Astrocyte (in vitro differentiated cells and primary cell): ENCODE measurements at regions not wholly inside any gene's neighbourhood (a gene's known extent, or its start where the extent isn't known, plus 50 kb on each side); places are given as distances from the start of the nearest gene placed in this dataset.

Source experiments
- DNase-seq: peaks from one replicate; pipeline ENCODE4 v3.0.0-alpha.2; 2010; ENCODE audit warnings: low read depth
- FAIRE-seq: peaks from 2 replicates; lab custom pipeline; 2011; peaks lifted over from hg19 to GRCh38; lab: Jason Lieb, UNC
- H2AFZ ChIP-seq: 2 replicates; pipeline ENCODE4 v1.6.0; 2012; ENCODE audit warnings: low read depth, low read length, inconsistent platforms
- H3K27ac ChIP-seq: 2 replicates; pipeline ENCODE4 v1.5.1; 2011; ENCODE audit warnings: low read depth, low read length, inconsistent platforms
- H3K27me3 ChIP-seq: 2 replicates; pipeline ENCODE4 v1.6.0; 2011; ENCODE audit warnings: low read length, inconsistent platforms; ENCODE audit not compliant: insufficient read depth
- H3K36me3 ChIP-seq: 2 replicates; pipeline ENCODE4 v1.5.1; 2011; ENCODE audit warnings: low read length, inconsistent platforms; ENCODE audit not compliant: insufficient read depth
- H3K4me1 ChIP-seq: 2 replicates; pipeline ENCODE4 v1.5.1; 2011; ENCODE audit warnings: low read length, inconsistent platforms; ENCODE audit not compliant: insufficient read depth
- H3K4me2 ChIP-seq: 2 replicates; pipeline ENCODE4 v1.6.0; 2012; ENCODE audit warnings: low read length, inconsistent platforms
- H3K4me3 ChIP-seq: 2 replicates; pipeline ENCODE4 v1.5.1; 2011; ENCODE audit warnings: low read depth, mild to moderate bottlenecking, low read length, inconsistent platforms; ENCODE audit not compliant: insufficient read depth
- H3K79me2 ChIP-seq: 2 replicates; pipeline ENCODE4 v1.6.0; 2012; ENCODE audit warnings: mild to moderate bottlenecking, low read length, inconsistent platforms; ENCODE audit not compliant: insufficient read depth
- H3K9ac ChIP-seq: 2 replicates; pipeline ENCODE4 v1.6.0; 2012; ENCODE audit warnings: mild to moderate bottlenecking, low read length, inconsistent platforms
- H3K9me3 ChIP-seq: 2 replicates; pipeline ENCODE4 v1.5.1; 2012; ENCODE audit warnings: low read depth, mild to moderate bottlenecking, low read length, inconsistent platforms; ENCODE audit not compliant: insufficient read depth
- H4K20me1 ChIP-seq: 2 replicates; pipeline ENCODE4 v1.6.0; 2012; ENCODE audit warnings: low read length, inconsistent platforms; ENCODE audit not compliant: insufficient read depth
- H3K27ac Mint-ChIP-seq: one replicate; pipeline ENCODE4 v1.8.0; 2021; ENCODE audit warnings: mild to moderate bottlenecking, mixed read lengths; ENCODE audit not compliant: unreplicated experiment
- H3K27me3 Mint-ChIP-seq: one replicate; pipeline ENCODE4 v1.8.0; 2021; ENCODE audit warnings: low read depth, mixed read lengths; ENCODE audit not compliant: unreplicated experiment
- H3K36me3 Mint-ChIP-seq: one replicate; pipeline ENCODE4 v1.8.0; 2021; ENCODE audit warnings: low read depth, mixed read lengths; ENCODE audit not compliant: unreplicated experiment
- H3K4me1 Mint-ChIP-seq: one replicate; pipeline ENCODE4 v1.8.0; 2021; ENCODE audit warnings: low read depth, mixed read lengths; ENCODE audit not compliant: unreplicated experiment
- H3K4me3 Mint-ChIP-seq: one replicate; pipeline ENCODE4 v1.8.0; 2021; ENCODE audit warnings: mild to moderate bottlenecking, moderate library complexity, mixed read lengths; ENCODE audit not compliant: unreplicated experiment
- H3K9me3 Mint-ChIP-seq: one replicate; pipeline ENCODE4 v1.8.0; 2021; ENCODE audit warnings: mild to moderate bottlenecking, mixed read lengths; ENCODE audit not compliant: unreplicated experiment
- EZH2 ChIP-seq: IDR thresholded peaks from 2 replicates; pipeline ENCODE4 v1.6.1; 2012; ENCODE audit warnings: mild to moderate bottlenecking, low read length, inconsistent platforms; ENCODE audit not compliant: insufficient read depth
- TF ChIP-seq, protein P1 (sequence below): IDR thresholded peaks from 2 replicates; pipeline ENCODE4 v1.5.1; 2011; ENCODE audit warnings: low read depth, mild to moderate bottlenecking, inconsistent platforms, low read length, moderate library complexity; ENCODE audit not compliant: insufficient read depth

- Mint-ChIP-seq H3K36me3 (no peaks in the 10 kb centered on the region), H3K27me3 (peaks cover 37% of the 10 kb centered on the region), H3K9me3 (no peaks in the 10 kb centered on the region), H3K4me3 (no peak overlapping the region), H3K27ac (no peak overlapping the region), H3K4me1 (no peaks in the 10 kb centered on the region)
- DNase-seq: no peak
- Histone ChIP-seq H3K4me2 (no peak overlapping the region), H3K4me3 (no peak overlapping the region), H4K20me1 (no peaks in the 10 kb centered on the region), H3K27me3 (no peaks in the 10 kb centered on the region), H3K9ac (no peak overlapping the region), H3K27ac (no peak overlapping the region), H3K79me2 (no peaks in the 10 kb centered on the region), H3K36me3 (no peaks in the 10 kb centered on the region), H2AFZ (no peak overlapping the region), H3K4me1 (no peaks in the 10 kb centered on the region), H3K9me3 (no peaks in the 10 kb centered on the region)
- no peak for FAIRE-seq
- TF ChIP-seq, protein P1, sequence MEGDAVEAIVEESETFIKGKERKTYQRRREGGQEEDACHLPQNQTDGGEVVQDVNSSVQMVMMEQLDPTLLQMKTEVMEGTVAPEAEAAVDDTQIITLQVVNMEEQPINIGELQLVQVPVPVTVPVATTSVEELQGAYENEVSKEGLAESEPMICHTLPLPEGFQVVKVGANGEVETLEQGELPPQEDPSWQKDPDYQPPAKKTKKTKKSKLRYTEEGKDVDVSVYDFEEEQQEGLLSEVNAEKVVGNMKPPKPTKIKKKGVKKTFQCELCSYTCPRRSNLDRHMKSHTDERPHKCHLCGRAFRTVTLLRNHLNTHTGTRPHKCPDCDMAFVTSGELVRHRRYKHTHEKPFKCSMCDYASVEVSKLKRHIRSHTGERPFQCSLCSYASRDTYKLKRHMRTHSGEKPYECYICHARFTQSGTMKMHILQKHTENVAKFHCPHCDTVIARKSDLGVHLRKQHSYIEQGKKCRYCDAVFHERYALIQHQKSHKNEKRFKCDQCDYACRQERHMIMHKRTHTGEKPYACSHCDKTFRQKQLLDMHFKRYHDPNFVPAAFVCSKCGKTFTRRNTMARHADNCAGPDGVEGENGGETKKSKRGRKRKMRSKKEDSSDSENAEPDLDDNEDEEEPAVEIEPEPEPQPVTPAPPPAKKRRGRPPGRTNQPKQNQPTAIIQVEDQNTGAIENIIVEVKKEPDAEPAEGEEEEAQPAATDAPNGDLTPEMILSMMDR: no peak
Observed at GRCh38 chr1:13916530-13916929, 216.5 kb downstream of the PRDM2 start.

- TF ChIP-seq EZH2: no peak
- TF ChIP-seq, protein P1: no peak
- Histone ChIP-seq H3K79me2 (no peaks in the 10 kb centered on the region), H3K9ac (no peak overlapping the region), H3K4me1 (no peaks in the 10 kb centered on the region), H3K9me3 (no peaks in the 10 kb centered on the region), H3K27me3 (no peaks in the 10 kb centered on the region), H3K36me3 (no peaks in the 10 kb centered on the region), H3K27ac (no peak overlapping the region), H2AFZ (no peak overlapping the region), H4K20me1 (no peaks in the 10 kb centered on the region), H3K4me3 (no peak overlapping the region), H3K4me2 (no peak overlapping the region)
- H3K27me3 Mint-ChIP-seq: peaks cover 29% of the 10 kb centered on the region
- H3K9me3 Mint-ChIP-seq: no peaks in the 10 kb centered on the region
- H3K4me3 Mint-ChIP-seq: no peak overlapping the region
- DNase-seq: no peak
- FAIRE-seq: no peak
- peaks cover 2% of the 10 kb centered on the region for H3K4me1 Mint-ChIP-seq
- H3K36me3 Mint-ChIP-seq: no peaks in the 10 kb centered on the region
- no peak overlapping the region for H3K27ac Mint-ChIP-seq
Observed at GRCh38 chr1:13917607-13918006, 217.6 kb downstream of the PRDM2 start.

- H3K27me3 ChIP-seq: no peaks in the 10 kb centered on the region
- no peak overlapping the region for H3K4me3 ChIP-seq
- DNase-seq: no peak
- no peak overlapping the region for H3K4me3 Mint-ChIP-seq
- TF ChIP-seq, protein P1: no peak
- no peak for TF ChIP-seq EZH2
- FAIRE-seq: no peak
- no peaks in the 10 kb centered on the region for H3K9me3 Mint-ChIP-seq
- no peak overlapping the region for H3K4me2 ChIP-seq
- no peak overlapping the region for H3K27ac Mint-ChIP-seq
- H2AFZ ChIP-seq: no peak overlapping the region
- H3K9ac ChIP-seq: no peak overlapping the region
- no peaks in the 10 kb centered on the region for H4K20me1 ChIP-seq
- H3K79me2 ChIP-seq: no peaks in the 10 kb centered on the region
- H3K9me3 ChIP-seq: no peaks in the 10 kb centered on the region
- H3K4me1 Mint-ChIP-seq: peaks cover 4% of the 10 kb centered on the region
- no peaks in the 10 kb centered on the region for H3K4me1 ChIP-seq
- peaks cover 22% of the 10 kb centered on the region for H3K27me3 Mint-ChIP-seq
- H3K27ac ChIP-seq: no peak overlapping the region
- H3K36me3 Mint-ChIP-seq: no peaks in the 10 kb centered on the region
- no peaks in the 10 kb centered on the region for H3K36me3 ChIP-seq
Observed at GRCh38 chr1:13918862-13919261, 218.9 kb downstream of the PRDM2 start.
